ENCODE measurements at regions not wholly inside any gene's neighbourhood (a gene's known extent, or its start where the extent isn't known, plus 50 kb on each side); places are given as distances from the start of the nearest gene placed in this dataset.
"Not testable (repeated sequence)": the region's sequence is repeated elsewhere in the genome, so short reads cannot be mapped to it uniquely, and the experiment has no call there.

DNA sequence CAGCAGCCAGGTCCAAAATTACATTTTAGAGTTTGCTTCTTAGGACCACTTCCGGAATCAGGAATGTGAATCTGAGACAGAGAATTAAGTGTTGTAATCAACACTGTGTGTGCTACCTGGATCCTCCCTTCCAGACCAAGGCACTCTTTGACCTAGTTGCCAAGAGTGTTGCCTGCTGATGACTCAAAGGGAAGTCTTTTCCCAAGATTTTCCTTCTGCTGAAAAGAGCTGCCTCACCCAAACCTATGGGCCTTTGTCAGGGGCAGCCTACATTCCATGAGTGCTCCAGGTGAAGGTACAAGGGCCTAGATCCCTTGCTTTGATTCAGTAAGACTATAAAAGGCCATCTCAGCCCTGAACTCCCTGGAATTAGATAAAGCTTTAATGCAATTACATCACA is 712.5 kb upstream of the ANKRD30A start:
- TF ChIP-seq, protein P1, sequence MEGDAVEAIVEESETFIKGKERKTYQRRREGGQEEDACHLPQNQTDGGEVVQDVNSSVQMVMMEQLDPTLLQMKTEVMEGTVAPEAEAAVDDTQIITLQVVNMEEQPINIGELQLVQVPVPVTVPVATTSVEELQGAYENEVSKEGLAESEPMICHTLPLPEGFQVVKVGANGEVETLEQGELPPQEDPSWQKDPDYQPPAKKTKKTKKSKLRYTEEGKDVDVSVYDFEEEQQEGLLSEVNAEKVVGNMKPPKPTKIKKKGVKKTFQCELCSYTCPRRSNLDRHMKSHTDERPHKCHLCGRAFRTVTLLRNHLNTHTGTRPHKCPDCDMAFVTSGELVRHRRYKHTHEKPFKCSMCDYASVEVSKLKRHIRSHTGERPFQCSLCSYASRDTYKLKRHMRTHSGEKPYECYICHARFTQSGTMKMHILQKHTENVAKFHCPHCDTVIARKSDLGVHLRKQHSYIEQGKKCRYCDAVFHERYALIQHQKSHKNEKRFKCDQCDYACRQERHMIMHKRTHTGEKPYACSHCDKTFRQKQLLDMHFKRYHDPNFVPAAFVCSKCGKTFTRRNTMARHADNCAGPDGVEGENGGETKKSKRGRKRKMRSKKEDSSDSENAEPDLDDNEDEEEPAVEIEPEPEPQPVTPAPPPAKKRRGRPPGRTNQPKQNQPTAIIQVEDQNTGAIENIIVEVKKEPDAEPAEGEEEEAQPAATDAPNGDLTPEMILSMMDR (IDR thresholded peaks at IDR 0.05; ENCODE audit: low read depth, low read length): no peak
- Histone ChIP-seq H3K27ac (ENCODE audit: low read depth, low read length) (no peak overlapping the region), H3K27me3 (ENCODE audit: control insufficient read depth, insufficient read depth, low read length) (no peaks in the 10 kb centered on the region), H3K4me3 (ENCODE audit: low read depth, low read length) (no peak overlapping the region), H3K9me3 (ENCODE audit: control insufficient read depth, insufficient read depth, low read length) (no peaks in the 10 kb centered on the region)
- CTCF ChIA-PET: interaction anchor here (1.7 kb wide), 1 partner anchor 778 kb away, joined by 3 read pairs; no protein-coding TSS in a partner anchor
- POLR2A ChIA-PET: no interaction called here
- no peak for DNase-seq (ENCODE audit: low read depth, low spot score)

DNA sequence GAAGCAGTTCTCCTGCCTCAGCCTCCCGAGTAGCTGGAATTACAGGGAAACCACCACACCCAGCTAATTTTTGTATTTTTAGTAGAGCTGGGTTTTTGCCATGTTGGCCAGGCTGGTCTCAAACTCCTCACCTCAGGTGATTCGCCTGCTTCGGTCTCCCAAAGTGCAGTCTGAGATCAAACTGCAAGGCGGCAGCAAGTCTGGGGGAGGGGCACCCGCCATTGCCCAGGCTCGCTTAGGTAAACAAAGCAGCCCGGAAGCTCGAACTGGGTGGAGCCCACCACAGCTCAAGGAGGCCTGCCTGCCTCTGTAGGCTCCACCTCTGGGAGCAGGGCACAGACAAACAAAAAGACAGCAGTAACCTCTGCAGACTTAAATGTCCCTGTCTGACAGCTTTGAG is 725.2 kb upstream of the ANKRD30A start:
- H3K27ac ChIP-seq (ENCODE audit: low read depth, low read length); CTCF ChIA-PET; H3K9me3 ChIP-seq (ENCODE audit: control insufficient read depth, insufficient read depth, low read length); DNase-seq (ENCODE audit: low read depth, low spot score); H3K4me3 ChIP-seq (ENCODE audit: low read depth, low read length); POLR2A ChIA-PET; H3K27me3 ChIP-seq (ENCODE audit: control insufficient read depth, insufficient read depth, low read length): not testable (repeated sequence)

DNA sequence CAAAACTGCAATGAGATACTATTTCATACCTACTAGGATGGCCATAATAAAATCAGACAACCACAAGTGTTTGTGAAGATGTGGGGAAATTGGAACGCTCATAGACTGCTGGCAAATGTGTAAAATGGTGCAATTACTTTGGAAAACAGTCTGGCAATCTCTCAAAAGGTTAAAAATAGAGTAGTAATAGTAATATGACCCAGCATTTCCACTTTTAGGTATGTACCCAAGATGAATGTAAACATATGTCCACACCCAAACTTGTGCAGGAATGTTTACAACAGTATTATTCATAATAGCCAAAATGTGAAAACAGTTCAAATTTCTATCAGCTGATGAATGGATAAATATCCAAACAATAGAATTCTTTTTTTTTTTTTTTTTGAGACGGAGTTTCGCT is 731.6 kb upstream of the ANKRD30A start:
- TF ChIP-seq, protein P1 (IDR thresholded peaks at IDR 0.05; ENCODE audit: low read depth, low read length): no peak
- POLR2A ChIA-PET: no interaction called here

DNA sequence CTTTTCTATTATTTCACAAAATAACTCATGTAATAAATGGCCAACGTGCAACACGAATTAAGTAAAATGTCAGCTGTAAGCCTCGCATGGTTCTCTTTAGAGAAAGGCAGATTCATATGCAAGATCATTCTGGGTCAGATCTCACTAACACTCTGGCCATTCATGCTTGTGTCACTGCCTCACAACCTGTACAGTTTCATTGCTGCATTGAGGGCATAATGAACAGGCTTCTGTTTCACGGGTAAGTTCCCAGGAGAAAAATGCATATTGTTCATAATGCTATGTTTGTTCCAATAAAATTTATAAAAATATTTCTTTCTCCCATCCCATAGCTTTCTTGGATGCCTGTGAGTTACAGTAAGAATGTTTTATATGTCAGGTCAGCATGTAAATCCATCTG is 734.0 kb upstream of the ANKRD30A start:
- ChIA-PET CTCF (no interaction called here), POLR2A (no interaction called here)
- no peaks in the 10 kb centered on the region; the same call in 1 of the 2 replicates for H3K9me3 ChIP-seq (ENCODE audit: control insufficient read depth, insufficient read depth, low read length)
- no peak for DNase-seq (ENCODE audit: low read depth, low spot score)
- no peaks in the 10 kb centered on the region for H3K27me3 ChIP-seq (ENCODE audit: control insufficient read depth, insufficient read depth, low read length)
- TF ChIP-seq, protein P1 (IDR thresholded peaks at IDR 0.05; ENCODE audit: low read depth, low read length): no peak
- no peak overlapping the region for H3K4me3 ChIP-seq (ENCODE audit: low read depth, low read length)
- no peak overlapping the region for H3K27ac ChIP-seq (ENCODE audit: low read depth, low read length)

More for the DNA sequence above, 731.6 kb upstream of the ANKRD30A start:
- no peaks in the 10 kb centered on the region for H3K27me3 ChIP-seq (ENCODE audit: control insufficient read depth, insufficient read depth, low read length)
- H3K4me3 ChIP-seq (ENCODE audit: low read depth, low read length): no peak overlapping the region
- no peaks in the 10 kb centered on the region; the same call in 1 of the 2 replicates for H3K9me3 ChIP-seq (ENCODE audit: control insufficient read depth, insufficient read depth, low read length)
- no peak for DNase-seq (ENCODE audit: low read depth, low spot score)
- CTCF ChIA-PET: no interaction called here
- no peak overlapping the region for H3K27ac ChIP-seq (ENCODE audit: low read depth, low read length)

DNA sequence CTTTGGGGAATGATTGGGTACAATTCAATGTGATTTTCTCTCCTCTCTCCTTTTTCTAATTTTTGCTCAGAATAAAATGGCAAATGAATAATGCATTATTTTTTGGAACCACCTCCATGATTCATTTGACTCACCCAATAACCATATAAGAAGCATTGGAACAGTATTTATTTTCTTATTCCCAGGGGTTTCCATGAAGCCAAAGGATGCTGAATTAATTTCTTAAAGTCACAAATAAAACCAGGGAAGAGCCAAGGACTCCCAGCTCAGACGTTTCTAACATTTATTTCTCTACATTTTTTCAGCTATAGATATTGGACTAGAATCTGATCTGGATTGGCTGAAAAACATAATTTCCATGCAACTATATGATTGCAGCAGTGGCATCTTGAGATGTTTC is 735.2 kb upstream of the ANKRD30A start:
- POLR2A ChIA-PET: no interaction called here
- no peak overlapping the region for H3K4me3 ChIP-seq (ENCODE audit: low read depth, low read length)
- no peak overlapping the region for H3K27ac ChIP-seq (ENCODE audit: low read depth, low read length)
- H3K27me3 ChIP-seq (ENCODE audit: control insufficient read depth, insufficient read depth, low read length): no peaks in the 10 kb centered on the region
- no peaks in the 10 kb centered on the region for H3K9me3 ChIP-seq (ENCODE audit: control insufficient read depth, insufficient read depth, low read length)
- TF ChIP-seq, protein P1 (IDR thresholded peaks at IDR 0.05; ENCODE audit: low read depth, low read length): no peak
- CTCF ChIA-PET: no interaction called here
- no peak for DNase-seq (ENCODE audit: low read depth, low spot score)

DNA sequence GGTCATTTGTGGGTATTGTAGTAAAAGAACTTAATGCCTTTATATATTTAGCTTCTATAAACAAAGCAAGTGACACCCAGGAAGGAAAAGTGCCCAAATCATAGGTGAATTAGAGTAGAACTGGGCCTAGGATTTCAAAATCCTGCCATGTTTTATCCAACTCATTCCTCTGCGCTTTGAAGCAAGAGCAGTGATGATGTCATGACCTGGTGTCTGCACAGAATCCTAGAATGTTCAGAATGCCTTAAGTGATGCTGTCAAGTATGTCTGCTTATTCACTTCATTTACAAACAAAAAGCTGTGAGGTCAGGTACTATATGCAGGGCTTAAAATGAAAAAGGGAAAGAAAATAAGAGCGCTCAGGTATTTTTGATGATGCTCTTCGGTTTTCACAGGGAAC is 737.2 kb upstream of the ANKRD30A start:
- ChIA-PET POLR2A (no interaction called here), CTCF (no interaction called here)
- no peak for DNase-seq (ENCODE audit: low read depth, low spot score)
- no peaks in the 10 kb centered on the region for H3K9me3 ChIP-seq (ENCODE audit: control insufficient read depth, insufficient read depth, low read length)
- H3K27me3 ChIP-seq (ENCODE audit: control insufficient read depth, insufficient read depth, low read length): no peaks in the 10 kb centered on the region
- no peak overlapping the region for H3K27ac ChIP-seq (ENCODE audit: low read depth, low read length)
- TF ChIP-seq, protein P1 (IDR thresholded peaks at IDR 0.05; ENCODE audit: low read depth, low read length): no peak
- H3K4me3 ChIP-seq (ENCODE audit: low read depth, low read length): no peak overlapping the region
